HFF-Myc (cell line): ENCODE measurements at regions not wholly inside any gene's neighbourhood (a gene's known extent, or its start where the extent isn't known, plus 50 kb on each side); places are given as distances from the start of the nearest gene placed in this dataset.
"Not testable (repeated sequence)": the region's sequence is repeated elsewhere in the genome, so short reads cannot be mapped to it uniquely, and the experiment has no call there.

Experiments
- DNase-seq: peaks from one replicate; pipeline ENCODE4 v3.0.0-alpha.2; 2011; ENCODE audit warnings: low read depth; ENCODE audit errors: extremely low read depth
- H3K4me3 ChIP-seq: replicated peaks from 2 replicates; pipeline ENCODE4 v1.5.1; 2011; ENCODE audit warnings: low read depth, mild to moderate bottlenecking, control low read depth, low read length
- CTCF ChIP-seq: IDR thresholded peaks from 2 replicates; pipeline ENCODE4 v1.5.1; 2012; ENCODE audit warnings: mild to moderate bottlenecking, low read depth, low read length, control low read depth; ENCODE audit errors: missing control alignments

GRCh38 chr5:42989190-42989589 lies 50.9 kb downstream of the ANXA2R start:
- no peak for TF ChIP-seq CTCF
- no peak overlapping the region for H3K4me3 ChIP-seq
- no peak for DNase-seq

GRCh38 chr5:42988568-42988967 lies 51.6 kb downstream of the ANXA2R start:
- DNase-seq, result no peak
- H3K4me3 ChIP-seq, result no peak overlapping the region
- TF ChIP-seq CTCF, result no peak

GRCh38 chr5:42985129-42986037 lies 54.7 kb downstream of the ANXA2R start:
- no peak overlapping the region for H3K4me3 ChIP-seq
- DNase-seq, result no peak
- TF ChIP-seq CTCF, result no peak

- no peak for TF ChIP-seq CTCF
- DNase-seq, result no peak
- H3K4me3 ChIP-seq, result no peak overlapping the region
Observed at GRCh38 chr5:42984307-42984706, 55.8 kb downstream of the ANXA2R start.

- TF ChIP-seq CTCF, result no peak
- H3K4me3 ChIP-seq, result no peak overlapping the region
- no peak for DNase-seq
Observed at GRCh38 chr5:42982107-42982622, 58.0 kb downstream of the ANXA2R start.

- not testable (repeated sequence) for H3K4me3 ChIP-seq, DNase-seq
Observed at GRCh38 chr5:42981417-42982106, 58.6 kb downstream of the ANXA2R start.

GRCh38 chr5:42981015-42981414 lies 59.1 kb downstream of the ANXA2R start:
- H3K4me3 ChIP-seq, DNase-seq: not testable (repeated sequence)

- not testable (repeated sequence) for DNase-seq
Observed at GRCh38 chr5:42980391-42980790, 59.7 kb downstream of the ANXA2R start.

GRCh38 chr5:42979242-42979641 lies 60.9 kb downstream of the ANXA2R start:
- DNase-seq, result not testable (repeated sequence)

More at GRCh38 chr5:42980391-42980790, 59.7 kb downstream of the ANXA2R start:
- H3K4me3 ChIP-seq, result not testable (repeated sequence)

More at GRCh38 chr5:42979242-42979641, 60.9 kb downstream of the ANXA2R start:
- H3K4me3 ChIP-seq, result not testable (repeated sequence)
